Neutrophil (primary cell): ENCODE measurements at regions not wholly inside any gene's neighbourhood (a gene's known extent, or its start where the extent isn't known, plus 50 kb on each side); places are given as distances from the start of the nearest gene placed in this dataset.
"Not testable (repeated sequence)": the region's sequence is repeated elsewhere in the genome, so short reads cannot be mapped to it uniquely, and the experiment has no call there.

Source experiments
- H3K27ac ChIP-seq: fragments of 200-600 bp; sonication (generic); 2 replicates; pipeline ENCODE4 v1.5.1; 2016; ENCODE audit warnings: mild to moderate bottlenecking, moderate library complexity
- H3K27me3 ChIP-seq: fragments of 200-600 bp; sonication (generic); 2 replicates; pipeline ENCODE4 v1.6.0; 2016; ENCODE audit warnings: mild to moderate bottlenecking
- H3K36me3 ChIP-seq: fragments of 200-600 bp; sonication (generic); 2 replicates; pipeline ENCODE4 v1.5.1; 2017
- H3K4me1 ChIP-seq, 2 experiments: fragments of 200-600 bp in 1 of 2; sonication (generic) in 1 of 2; 1 replicate in 1 of 2; 2 replicates in 1 of 2; pipeline versions ENCODE4 v1.5.1 to v1.6.1; 2013 to 2016; ENCODE audit warnings: low read depth in 1 of 2, low read length in 1 of 2, mild to moderate bottlenecking in 1 of 2, moderate library complexity in 1 of 2; ENCODE audit not compliant: control insufficient read depth in 1 of 2, insufficient read depth in 1 of 2
- H3K4me3 ChIP-seq, 2 experiments: fragments of 200-600 bp in 1 of 2; sonication (generic) in 1 of 2; 1 replicate in 1 of 2; 2 replicates in 1 of 2; pipeline ENCODE4 v1.5.1; 2013 to 2016; ENCODE audit warnings: low read depth in 1 of 2, low read length in 1 of 2, mild to moderate bottlenecking in 1 of 2, moderate library complexity in 1 of 2
- H3K9me3 ChIP-seq: fragments of 200-600 bp; sonication (generic); 2 replicates; pipeline ENCODE4 v1.5.1; 2016
- CTCF ChIP-seq: fragments of 200-600 bp; sonication (generic); IDR thresholded peaks from 2 replicates; pipeline ENCODE4 v1.5.1; 2016; ENCODE audit warnings: antibody characterized with exemption

DNA sequence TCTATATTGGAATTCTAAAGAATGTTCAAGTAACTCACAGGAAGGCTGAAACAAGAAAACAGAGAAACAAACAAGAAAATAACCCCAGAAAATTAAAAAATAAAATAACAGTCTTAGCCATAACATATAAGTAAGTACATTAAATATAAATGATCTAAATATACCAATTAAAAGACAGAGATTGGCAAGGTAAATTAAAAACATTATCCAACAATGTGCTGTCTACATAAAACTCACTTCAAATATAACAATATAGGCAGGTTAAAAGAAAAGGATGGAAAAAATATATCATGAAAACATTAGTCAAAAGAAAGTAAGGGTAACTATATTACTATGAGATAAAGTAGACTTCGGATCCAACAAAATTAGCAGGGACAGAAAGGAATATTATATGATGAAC is 98.1 kb upstream of the NANOS1 start:
- Histone ChIP-seq H3K36me3 (no peaks in the 10 kb centered on the region), H3K4me1 (no peaks in the 10 kb centered on the region), H3K4me3 (no peak overlapping the region), H3K27ac (no peak overlapping the region), H3K27me3 (peaks cover 26% of the 10 kb centered on the region), H3K9me3 (no peaks in the 10 kb centered on the region)
- no peak for TF ChIP-seq CTCF

GRCh38 chr10:118932154-118932553 is 97.4 kb upstream of the NANOS1 start:
- not testable (repeated sequence) for H3K9me3 ChIP-seq, H3K4me3 ChIP-seq, H3K27ac ChIP-seq, H3K4me1 ChIP-seq, H3K36me3 ChIP-seq
- H3K27me3 ChIP-seq: peaks cover 32% of the 10 kb centered on the region

DNA sequence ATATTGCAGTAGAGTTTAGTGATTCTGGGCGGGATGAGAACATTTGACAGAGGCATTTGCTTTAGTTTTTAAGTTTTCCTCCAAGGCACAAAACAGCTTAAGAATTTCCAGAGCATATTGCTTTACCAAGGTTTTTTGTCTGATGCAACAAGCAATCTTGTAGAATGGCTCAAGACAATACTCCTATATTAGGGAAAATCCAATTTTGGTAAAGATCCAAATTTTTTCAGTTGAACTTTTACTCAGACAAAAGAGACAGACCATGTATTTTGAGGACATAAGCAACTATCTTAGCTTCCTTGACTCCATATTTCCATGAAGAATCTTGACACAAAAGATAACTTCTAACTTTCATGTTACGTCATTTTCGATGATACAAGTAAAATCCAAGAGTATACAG is 92.3 kb upstream of the NANOS1 start:
- Histone ChIP-seq H3K4me3 (no peak overlapping the region), H3K36me3 (no peaks in the 10 kb centered on the region), H3K27me3 (peaks cover 48% of the 10 kb centered on the region), H3K9me3 (no peaks in the 10 kb centered on the region), H3K4me1 (no peaks in the 10 kb centered on the region), H3K27ac (no peak overlapping the region)
- TF ChIP-seq CTCF: no peak

- no peak for TF ChIP-seq CTCF
- Histone ChIP-seq H3K9me3 (no peaks in the 10 kb centered on the region), H3K27ac (no peak overlapping the region)
These were observed 90.1 kb upstream of the NANOS1 start for GRCh38 chr10:118939211-118940007.

GRCh38 chr10:118940386-118940785 is 89.1 kb upstream of the NANOS1 start:
- Histone ChIP-seq H3K27me3 (peaks cover 32% of the 10 kb centered on the region), H3K4me1 (no peaks in the 10 kb centered on the region), H3K27ac (no peak overlapping the region), H3K36me3 (no peaks in the 10 kb centered on the region), H3K4me3 (no peak overlapping the region), H3K9me3 (no peaks in the 10 kb centered on the region)
- no peak for TF ChIP-seq CTCF

More at GRCh38 chr10:118939211-118940007, 90.1 kb upstream of the NANOS1 start:
- Histone ChIP-seq H3K36me3 (no peaks in the 10 kb centered on the region), H3K27me3 (peaks cover 41% of the 10 kb centered on the region), H3K4me3 (no peak overlapping the region), H3K4me1 (no peaks in the 10 kb centered on the region)

DNA sequence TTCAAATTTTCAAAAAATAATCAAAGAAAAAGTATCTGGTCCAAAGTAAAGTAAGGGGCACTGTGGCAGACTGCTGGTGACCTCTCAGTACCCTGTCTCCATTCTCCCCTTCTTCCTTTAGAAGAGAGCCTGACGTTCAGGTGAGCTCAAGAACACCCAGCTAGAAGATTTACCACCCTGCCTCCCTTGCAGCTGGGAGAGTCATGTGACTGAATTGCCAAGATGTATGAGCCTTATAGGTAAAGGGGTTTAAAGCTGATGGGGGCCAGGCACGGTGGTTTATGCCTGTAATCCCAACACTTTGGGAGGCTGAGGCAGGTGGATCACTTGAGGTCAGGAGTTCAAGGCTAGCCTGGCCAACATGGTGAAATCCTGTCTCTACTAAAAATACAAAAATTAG is 86.3 kb upstream of the NANOS1 start:
- no peaks in the 10 kb centered on the region for H3K4me1 ChIP-seq
- no peak for TF ChIP-seq CTCF

More for the DNA sequence above, 86.3 kb upstream of the NANOS1 start:
- no peaks in the 10 kb centered on the region for H3K9me3 ChIP-seq
- peaks cover 4% of the 10 kb centered on the region for H3K27me3 ChIP-seq
- H3K4me3 ChIP-seq: no peak overlapping the region
- no peak overlapping the region for H3K27ac ChIP-seq
- H3K36me3 ChIP-seq: no peaks in the 10 kb centered on the region
